ENCODE measurements at regions not wholly inside any gene's neighbourhood (a gene's known extent, or its start where the extent isn't known, plus 50 kb on each side); places are given as distances from the start of the nearest gene placed in this dataset.

GRCh38 chr2:103010306-103010705 is 248.5 kb downstream of the TMEM182 start:
- TF ChIP-seq EZH2 (IDR thresholded peaks at IDR 0.05; ENCODE audit: borderline replicate concordance, low read depth, low read length, poor library complexity, severe bottlenecking) (no peak), CTCF (conservative IDR thresholded peaks at IDR 0.05; ENCODE audit: low read depth, low read length) (no peak)
